ENCODE measurements at regions not wholly inside any gene's neighbourhood (a gene's known extent, or its start where the extent isn't known, plus 50 kb on each side); places are given as distances from the start of the nearest gene placed in this dataset.

DNA sequence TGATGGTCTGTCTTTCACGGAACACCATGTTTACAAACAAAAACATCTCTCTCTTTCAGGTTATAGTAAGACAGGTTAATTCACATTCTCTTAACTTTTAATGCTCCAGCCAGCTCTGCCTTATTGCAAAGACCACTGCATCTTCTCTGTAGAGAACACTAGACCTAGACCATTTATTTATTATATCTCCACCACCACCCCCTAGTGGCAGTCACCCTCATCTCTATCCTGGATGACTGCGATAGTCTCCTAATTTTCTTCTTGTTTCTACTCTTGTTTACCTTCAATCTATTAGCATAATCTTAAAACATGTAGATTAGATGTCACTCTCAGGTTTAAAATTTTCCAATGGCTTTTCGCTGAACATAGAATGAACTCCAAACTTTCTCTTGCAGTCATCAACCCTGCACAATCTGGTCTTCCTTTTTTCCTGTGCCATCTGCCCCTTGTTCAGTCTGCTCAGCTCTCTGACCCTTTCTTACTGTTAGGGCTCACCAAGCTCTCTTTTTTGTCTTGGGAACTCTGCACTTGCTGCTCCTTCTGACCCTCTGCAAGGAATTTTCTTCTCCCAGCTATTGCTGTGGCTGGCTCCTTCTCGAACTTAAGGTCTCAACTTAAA, 155.6 kb downstream of the SQOR start (continued):
- TF ChIP-seq CTCF (CRISPR knock-in tag; IDR thresholded peaks at IDR 0.05) (peak; percentile 50), ZFP37 (CRISPR knock-in tag; IDR thresholded peaks at IDR 0.05; ENCODE audit: borderline replicate concordance) (no peak), FOSL2 (CRISPR knock-in tag; IDR thresholded peaks at IDR 0.05) (no peak)

GRCh38 chr15:45794304-45794703, 159.5 kb downstream of the SQOR start:
- FAIRE-seq = no peak

More at GRCh38 chr15:45794304-45794703, 159.5 kb downstream of the SQOR start:
- Histone ChIP-seq H3K4me2 (ENCODE audit: low read depth, low read length) (peak overlapping the region; percentile 67), H3K36me3 (replicated peaks in 1 of 2; ENCODE audit: control insufficient read depth in 1 of 2, insufficient read depth in 2 of 2, low read length in 2 of 2) (no peaks in the 10 kb centered on the region), H3K4me3 (replicated peaks in 1 of 3; ENCODE audit: insufficient read depth in 1 of 3, low read depth in 2 of 3, low read length in 3 of 3) (peak overlapping the region in 1 of 3 experiments; percentile 32; a peak in 1 of 6 replicates), H3K9ac (ENCODE audit: insufficient read depth, low read depth, low read length) (no peak overlapping the region), H3K79me2 (ENCODE audit: insufficient read depth, low read length) (no peaks in the 10 kb centered on the region), H4K20me1 (ENCODE audit: insufficient read depth, low read length) (no peaks in the 10 kb centered on the region), H3K27me3 (ENCODE audit: control insufficient read depth in 1 of 2, insufficient read depth in 2 of 2, low read length in 2 of 2) (no peaks in the 10 kb centered on the region), H3K27ac (ENCODE audit: extremely low read length, insufficient read depth, low read length) (no peak overlapping the region), H3K9me3 (ENCODE audit: low read length) (no peaks in the 10 kb centered on the region), H2AFZ (ENCODE audit: low read length) (no peak overlapping the region), H3K4me1 (ENCODE audit: insufficient read depth, low read length) (peaks cover 35% of the 10 kb centered on the region)
- no TSS peak for BruUV-seq (replicated peaks)
- TF ChIP-seq PLRG1 (conservative IDR thresholded peaks at IDR 0.05) (no peak), ZNF362 (CRISPR knock-in tag; IDR thresholded peaks at IDR 0.05; ENCODE audit: borderline replicate concordance) (no peak), PHF8 (CRISPR knock-in tag; IDR thresholded peaks at IDR 0.05) (no peak)
- DNase-seq (ENCODE audit: low spot score) (no peak), ATAC-seq (no peak)
- in situ Hi-C loops (cut with HindIII; ENCODE audit: extremely low pct_ligation_motif_present, low pct_unique_long_range_greater_than_20kb) (no loop called here), intact Hi-C loops (cut with micrococcal nuclease; ENCODE audit: unreplicated experiment) (no loop called here)
- CTCF ChIA-PET (ENCODE audit: low intra/inter-chr PET ratio, low total read pairs) = no interaction called here
- POLR2A ChIA-PET = no interaction called here
